Cardiac fibroblast (primary cell): ENCODE measurements at regions not wholly inside any gene's neighbourhood (a gene's known extent, or its start where the extent isn't known, plus 50 kb on each side); places are given as distances from the start of the nearest gene placed in this dataset.
A peak's percentile ranks its signal among the peaks of the same experiment; 100 is the strongest.

Experiments used
- DNase-seq, 2 donors: peaks; one replicate each; pipeline versions ENCODE4 v3.0.0 to v3.0.0-alpha.2; 2010; ENCODE audit warnings: low read depth in 2 of 2
- H3K4me3 ChIP-seq, 2 donors: replicated peaks in 1 of 2; 1 replicate in 1 of 2; 2 replicates in 1 of 2; pipeline ENCODE4 v1.5.1; 2011; ENCODE audit warnings: low read depth in 2 of 2, low read length in 2 of 2, mild to moderate bottlenecking in 2 of 2, moderate library complexity in 1 of 2
- CTCF ChIP-seq: IDR thresholded peaks from one replicate; pipeline ENCODE4 v1.5.1; 2011; ENCODE audit warnings: low read depth, mild to moderate bottlenecking, low read length, inconsistent platforms

- H3K4me3 ChIP-seq = no peak overlapping the region
- TF ChIP-seq CTCF = no peak
- peak; percentile 44 to 53 for DNase-seq
These were observed 149.2 kb downstream of the PSMG1 start for GRCh38 chr21:39033878-39034589.

GRCh38 chr21:39029900-39030884 is 153.1 kb downstream of the PSMG1 start:
- no peak overlapping the region for H3K4me3 ChIP-seq
- DNase-seq = no peak

GRCh38 chr21:39029086-39029755 is 154.0 kb downstream of the PSMG1 start:
- no peak overlapping the region for H3K4me3 ChIP-seq
- TF ChIP-seq CTCF = no peak
- peak; percentile 32 to 82 for DNase-seq

More at GRCh38 chr21:39029900-39030884, 153.1 kb downstream of the PSMG1 start:
- TF ChIP-seq CTCF = no peak

- DNase-seq = no peak
- no peak for TF ChIP-seq CTCF
- no peak overlapping the region for H3K4me3 ChIP-seq
These were observed 158.1 kb downstream of the PSMG1 start for GRCh38 chr21:39025198-39025597.

GRCh38 chr21:39024538-39024937 is 158.7 kb downstream of the PSMG1 start:
- TF ChIP-seq CTCF = no peak
- no peak for DNase-seq
- no peak overlapping the region for H3K4me3 ChIP-seq

GRCh38 chr21:39022863-39023693 is 160.2 kb downstream of the PSMG1 start:
- no peak for TF ChIP-seq CTCF
- DNase-seq = peak; percentile 56 to 98
- H3K4me3 ChIP-seq = no peak overlapping the region
